HCT116 (cell line): ENCODE measurements at regions not wholly inside any gene's neighbourhood (a gene's known extent, or its start where the extent isn't known, plus 50 kb on each side); places are given as distances from the start of the nearest gene placed in this dataset.

ENCODE experiments used
- CBX3 ChIP-seq: IDR thresholded peaks from 2 replicates; pipeline ENCODE4 v1.6.1; 2012; ENCODE audit warnings: low read depth
- CEBPB ChIP-seq: IDR thresholded peaks from 2 replicates; pipeline ENCODE4 v1.6.1; 2012; ENCODE audit warnings: low read depth
- CTCF ChIP-seq, 3 experiments: fragments of 200-600 bp in 1 of 3; sonication (generic) in 1 of 3; IDR thresholded peaks in 2 of 3; conservative IDR thresholded peaks in 1 of 3; 2 replicates each; pipeline ENCODE4 v1.5.1; 2012 to 2017; ENCODE audit warnings: low read depth in 2 of 3, low read length in 2 of 3, antibody characterized with exemption in 1 of 3, borderline replicate concordance in 1 of 3, control low read depth in 1 of 3, mild to moderate bottlenecking in 1 of 3, mixed read lengths in 1 of 3, mixed run types in 1 of 3, moderate library complexity in 1 of 3; ENCODE audit not compliant: insufficient read depth in 1 of 3
- EGR1 ChIP-seq: IDR thresholded peaks from 2 replicates; pipeline ENCODE4 v1.6.1; 2012; ENCODE audit warnings: low read depth
- ELF1 ChIP-seq: IDR thresholded peaks from 2 replicates; pipeline ENCODE4 v1.6.1; 2012; ENCODE audit warnings: low read depth, borderline replicate concordance
- EZH2 ChIP-seq: fragments of 200-600 bp; sonication (generic); IDR thresholded peaks from 2 replicates; pipeline ENCODE4 v1.6.1; 2017; ENCODE audit warnings: antibody characterized with exemption, mixed run types
- EZH2phosphoT487 ChIP-seq: fragments of 200-600 bp; IDR thresholded peaks from 2 replicates; pipeline ENCODE4 v1.6.1; 2018; ENCODE audit warnings: antibody characterized with exemption, borderline replicate concordance
- POLR2A ChIP-seq: IDR thresholded peaks from 2 replicates; pipeline ENCODE4 v1.7.0; 2011; ENCODE audit warnings: borderline replicate concordance; ENCODE audit not compliant: insufficient read depth, insufficient read length; ENCODE audit errors: extremely low read depth
- POLR2AphosphoS5 ChIP-seq: IDR thresholded peaks from 2 replicates; pipeline ENCODE4 v1.6.1; 2011; ENCODE audit warnings: mild to moderate bottlenecking, low read depth, low read length, moderate library complexity
- RAD21 ChIP-seq: IDR thresholded peaks from 2 replicates; pipeline ENCODE4 v1.6.1; 2012; ENCODE audit warnings: low read depth, mild to moderate bottlenecking
- REST ChIP-seq: IDR thresholded peaks from 2 replicates; pipeline ENCODE4 v1.6.1; 2012; ENCODE audit warnings: low read depth
- ZFX ChIP-seq: fragments of 450-650 bp; IDR thresholded peaks from 2 replicates; pipeline ENCODE4 v1.6.1; 2017
- ZNF274 ChIP-seq: fragments of 200-500 bp; sonication (Bioruptor generic); IDR thresholded peaks from 2 replicates; pipeline ENCODE4 v1.6.1; 2014; ENCODE audit warnings: mild to moderate bottlenecking, low read depth, low read length, inconsistent platforms

DNA sequence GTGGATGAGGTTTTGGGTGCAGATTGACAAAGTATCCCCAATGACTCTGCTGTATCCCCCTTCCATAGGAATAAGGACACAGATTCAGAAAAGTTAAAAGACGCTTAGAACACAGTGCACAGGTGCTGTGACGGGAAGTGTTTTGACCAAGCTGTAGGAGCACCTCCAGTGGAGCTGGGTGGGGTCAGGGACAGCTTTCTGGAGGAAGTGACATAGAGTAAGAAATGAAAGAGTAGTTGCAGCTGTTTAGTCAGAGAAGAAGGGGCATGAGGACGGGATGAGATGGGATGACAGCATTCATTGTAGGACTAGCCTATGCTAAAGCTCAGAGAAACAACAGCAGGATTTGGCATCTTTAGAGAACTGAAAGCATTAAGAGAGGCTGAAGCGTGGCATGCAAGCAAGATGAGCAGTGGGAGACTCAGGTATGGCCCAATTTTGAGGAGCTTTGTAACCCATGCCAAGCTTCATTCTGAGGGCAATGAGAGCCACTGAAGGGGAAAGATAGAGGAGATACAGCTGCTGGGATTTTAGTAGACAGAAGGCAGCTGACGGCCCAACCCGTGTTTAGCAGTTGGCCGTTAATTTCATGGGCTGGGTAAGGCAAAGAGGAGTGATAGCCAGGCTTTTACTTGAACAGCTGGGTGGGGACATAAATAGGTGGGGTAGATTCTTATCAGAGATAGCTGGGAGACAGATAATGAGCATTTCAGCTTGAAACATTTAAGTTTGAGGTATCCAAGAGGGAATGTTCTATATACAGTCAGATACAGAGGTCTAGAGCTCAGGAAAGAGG lies 131.8 kb upstream of the KRAS start:
- no peak for TF ChIP-seq RAD21
- TF ChIP-seq EGR1 = no peak
- no peak for TF ChIP-seq EZH2phosphoT487
- TF ChIP-seq CEBPB = no peak
- TF ChIP-seq CTCF (IDR thresholded peaks at IDR 0.05 in 2 of 3, conservative IDR thresholded peaks at IDR 0.05 in 1 of 3; ENCODE audit: borderline replicate concordance in 1 of 3, insufficient read depth in 1 of 3, low read depth in 2 of 3, low read length in 2 of 3) = no peak
- TF ChIP-seq POLR2AphosphoS5 = no peak
- TF ChIP-seq POLR2A = no peak
- no peak for TF ChIP-seq EZH2
- no peak for TF ChIP-seq CBX3
- TF ChIP-seq ZFX = no peak
- TF ChIP-seq ZNF274 = no peak
- TF ChIP-seq REST = no peak
- TF ChIP-seq ELF1 = no peak
